GM21786 (cell line): ENCODE measurements at regions not wholly inside any gene's neighbourhood (a gene's known extent, or its start where the extent isn't known, plus 50 kb on each side); places are given as distances from the start of the nearest gene placed in this dataset.
"Not testable (repeated sequence)": the region's sequence is repeated elsewhere in the genome, so short reads cannot be mapped to it uniquely, and the experiment has no call there.

Experiments used
- ATAC-seq: cut with Tn5 transposase; IDR thresholded peaks from one replicate; pipeline ENCODE4 v1.9.1; 2021; ENCODE audit not compliant: unreplicated experiment

- ATAC-seq: no peak
These were observed 785.5 kb upstream of the RAB6C start for GRCh38 chr2:129193961-129194360.

GRCh38 chr2:129199501-129199900, 780.0 kb upstream of the RAB6C start:
- ATAC-seq: no peak

- ATAC-seq: no peak
These were observed 777.8 kb upstream of the RAB6C start for GRCh38 chr2:129201696-129202095.

GRCh38 chr2:129203331-129203730, 776.1 kb upstream of the RAB6C start:
- ATAC-seq: no peak

- not testable (repeated sequence) for ATAC-seq
These were observed 774.9 kb upstream of the RAB6C start for GRCh38 chr2:129204581-129204980.

- no peak for ATAC-seq
These were observed 774.3 kb upstream of the RAB6C start for GRCh38 chr2:129205176-129205575.

GRCh38 chr2:129205766-129206165, 773.7 kb upstream of the RAB6C start:
- no peak for ATAC-seq

GRCh38 chr2:129212299-129212958, 767.0 kb upstream of the RAB6C start:
- no peak for ATAC-seq

GRCh38 chr2:129224022-129224421, 755.4 kb upstream of the RAB6C start:
- ATAC-seq: no peak

- ATAC-seq: no peak
These were observed 755.0 kb upstream of the RAB6C start for GRCh38 chr2:129224486-129224885.

GRCh38 chr2:129229196-129229595, 750.3 kb upstream of the RAB6C start:
- ATAC-seq: no peak

- ATAC-seq: no peak
These were observed 749.5 kb upstream of the RAB6C start for GRCh38 chr2:129229830-129230441.

- ATAC-seq: no peak
These were observed 747.5 kb upstream of the RAB6C start for GRCh38 chr2:129231924-129232323.

GRCh38 chr2:129233166-129233565, 746.3 kb upstream of the RAB6C start:
- ATAC-seq: no peak

- no peak for ATAC-seq
These were observed 745.6 kb upstream of the RAB6C start for GRCh38 chr2:129233751-129234406.

GRCh38 chr2:129236601-129237000, 742.9 kb upstream of the RAB6C start:
- no peak for ATAC-seq

- ATAC-seq: no peak
These were observed 741.3 kb upstream of the RAB6C start for GRCh38 chr2:129237966-129238725.

- ATAC-seq: no peak
These were observed 740.3 kb upstream of the RAB6C start for GRCh38 chr2:129239141-129239540.

- ATAC-seq: no peak
These were observed 739.4 kb upstream of the RAB6C start for GRCh38 chr2:129240061-129240460.

- ATAC-seq: no peak
These were observed 737.2 kb upstream of the RAB6C start for GRCh38 chr2:129242269-129242668.

- ATAC-seq: no peak
These were observed 731.7 kb upstream of the RAB6C start for GRCh38 chr2:129247751-129248150.

- no peak for ATAC-seq
These were observed 731.3 kb upstream of the RAB6C start for GRCh38 chr2:129248198-129248597.
